DOHH2 (cell line): ENCODE measurements at regions not wholly inside any gene's neighbourhood (a gene's known extent, or its start where the extent isn't known, plus 50 kb on each side); places are given as distances from the start of the nearest gene placed in this dataset.

Experiments used
- EZH2phosphoT487 ChIP-seq: fragments of 200-600 bp; sonication (generic); IDR thresholded peaks from 2 replicates; pipeline ENCODE4 v1.6.1; 2017; ENCODE audit warnings: borderline replicate concordance, mild to moderate bottlenecking, antibody characterized with exemption, low read length, moderate library complexity, mixed read lengths
- TF ChIP-seq, protein P1 (sequence below): fragments of 200-600 bp; sonication (generic); IDR thresholded peaks from one replicate; pipeline ENCODE4 v1.5.1; 2014; ENCODE audit warnings: antibody characterized with exemption, mild to moderate bottlenecking, low read depth, low read length; ENCODE audit not compliant: poor library complexity, severe bottlenecking

DNA sequence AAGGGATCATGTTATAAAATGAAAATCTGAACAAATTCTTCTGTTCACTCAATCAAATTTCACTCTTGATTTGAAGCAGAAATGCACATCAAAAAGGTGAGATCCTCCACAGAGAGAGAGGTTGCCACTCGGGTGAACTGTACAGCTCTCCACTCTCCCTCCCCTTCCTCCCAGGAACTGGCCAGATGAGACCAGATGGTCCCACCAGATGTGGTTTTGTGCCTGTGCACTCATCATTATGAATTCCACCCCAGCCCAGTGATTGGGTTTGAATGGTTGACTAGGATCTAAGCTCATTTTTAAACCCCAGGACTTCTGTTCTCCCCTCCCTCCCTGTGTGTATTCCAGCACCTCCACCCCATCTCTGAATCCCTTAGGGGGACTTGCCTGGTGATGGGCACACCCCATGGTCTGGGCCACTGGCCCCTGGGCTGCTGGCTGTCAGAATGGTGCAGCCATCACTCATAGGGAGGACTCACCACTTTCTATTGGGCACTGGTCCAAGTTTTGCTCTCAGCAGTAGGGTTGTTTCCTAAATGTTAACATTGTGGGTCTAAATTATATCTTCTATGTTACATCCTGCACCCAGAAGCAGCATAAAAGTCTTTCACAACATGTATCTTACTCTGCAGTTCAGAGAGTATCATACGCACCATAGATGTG lies 393.1 kb downstream of the TNS3 start:
- TF ChIP-seq, protein P1, sequence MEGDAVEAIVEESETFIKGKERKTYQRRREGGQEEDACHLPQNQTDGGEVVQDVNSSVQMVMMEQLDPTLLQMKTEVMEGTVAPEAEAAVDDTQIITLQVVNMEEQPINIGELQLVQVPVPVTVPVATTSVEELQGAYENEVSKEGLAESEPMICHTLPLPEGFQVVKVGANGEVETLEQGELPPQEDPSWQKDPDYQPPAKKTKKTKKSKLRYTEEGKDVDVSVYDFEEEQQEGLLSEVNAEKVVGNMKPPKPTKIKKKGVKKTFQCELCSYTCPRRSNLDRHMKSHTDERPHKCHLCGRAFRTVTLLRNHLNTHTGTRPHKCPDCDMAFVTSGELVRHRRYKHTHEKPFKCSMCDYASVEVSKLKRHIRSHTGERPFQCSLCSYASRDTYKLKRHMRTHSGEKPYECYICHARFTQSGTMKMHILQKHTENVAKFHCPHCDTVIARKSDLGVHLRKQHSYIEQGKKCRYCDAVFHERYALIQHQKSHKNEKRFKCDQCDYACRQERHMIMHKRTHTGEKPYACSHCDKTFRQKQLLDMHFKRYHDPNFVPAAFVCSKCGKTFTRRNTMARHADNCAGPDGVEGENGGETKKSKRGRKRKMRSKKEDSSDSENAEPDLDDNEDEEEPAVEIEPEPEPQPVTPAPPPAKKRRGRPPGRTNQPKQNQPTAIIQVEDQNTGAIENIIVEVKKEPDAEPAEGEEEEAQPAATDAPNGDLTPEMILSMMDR = no peak
- no peak for TF ChIP-seq EZH2phosphoT487
